Upper lobe of right lung (tissue), 1 donor: ENCODE measurements at regions not wholly inside any gene's neighbourhood (a gene's known extent, or its start where the extent isn't known, plus 50 kb on each side); places are given as distances from the start of the nearest gene placed in this dataset.

Experiments used
- ATAC-seq: fragments of 200-7000 bp; cut with Tn5 transposase; one replicate; pipeline ENCODE4 v1.9.1; 2020; ENCODE audit warnings: mild to moderate bottlenecking, moderate library complexity
- DNase-seq: peaks from one replicate; pipeline ENCODE4 v3.0.0-alpha.2; 2020
- H3K27ac ChIP-seq: fragments of 200-600 bp; one replicate; pipeline ENCODE4 v1.8.0; 2022
- H3K27me3 ChIP-seq: fragments of 200-600 bp; one replicate; pipeline ENCODE4 v1.8.0; 2022; ENCODE audit warnings: mild to moderate bottlenecking
- H3K36me3 ChIP-seq: fragments of 200-600 bp; one replicate; pipeline ENCODE4 v1.8.0; 2022
- H3K4me1 ChIP-seq: fragments of 200-600 bp; one replicate; pipeline ENCODE4 v1.8.0; 2022
- H3K4me3 ChIP-seq: fragments of 200-600 bp; one replicate; pipeline ENCODE4 v1.8.0; 2022; ENCODE audit warnings: mild to moderate bottlenecking
- H3K9me3 ChIP-seq: fragments of 200-600 bp; one replicate; pipeline ENCODE4 v1.8.0; 2022
- CTCF ChIP-seq: fragments of 200-600 bp; IDR thresholded peaks from one replicate; pipeline ENCODE4 v1.8.0; 2022; ENCODE audit warnings: antibody characterized with exemption
- intact Hi-C: fragments of 100-400 bp; cut with DNase I; formaldehyde crosslinking; loops from one replicate; pipeline ENCODE4 v1.11.0; 2022
- donor health status: DM: no; HTN: yes; CAD: no; lungs with severe emphysema.

DNA sequence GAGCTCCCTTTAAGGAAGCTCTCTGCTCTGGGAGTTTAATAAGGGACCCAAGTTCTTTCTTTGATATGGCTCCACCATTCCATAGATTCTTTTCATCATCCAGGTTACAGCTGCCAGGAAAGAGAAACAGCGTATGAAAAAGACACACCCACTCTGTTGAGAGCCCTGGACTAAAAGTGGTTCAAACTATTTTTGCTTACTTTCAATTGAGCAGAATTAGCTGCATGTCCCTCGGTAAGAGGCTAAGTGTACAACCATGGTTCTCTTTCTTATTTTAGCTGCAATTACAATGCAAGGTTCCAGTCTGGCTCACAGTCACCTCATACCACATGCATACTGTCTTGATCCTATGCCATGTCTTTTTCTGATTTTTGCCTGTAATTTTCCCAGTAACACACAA, 1288.3 kb downstream of the NSUN3 start:
- TF ChIP-seq CTCF: no peak
- intact Hi-C loops: no loop called here
- Histone ChIP-seq H3K36me3 (no peaks in the 10 kb centered on the region), H3K9me3 (no peaks in the 10 kb centered on the region), H3K4me3 (no peak overlapping the region), H3K4me1 (no peaks in the 10 kb centered on the region), H3K27me3 (no peaks in the 10 kb centered on the region), H3K27ac (no peak overlapping the region)
- DNase-seq (no peak), ATAC-seq (peak; percentile 51)

- Histone ChIP-seq H3K27ac (no peak overlapping the region), H3K27me3 (no peaks in the 10 kb centered on the region), H3K36me3 (no peaks in the 10 kb centered on the region), H3K9me3 (no peaks in the 10 kb centered on the region), H3K4me3 (no peak overlapping the region), H3K4me1 (no peaks in the 10 kb centered on the region)
- intact Hi-C loops: no loop called here
- TF ChIP-seq CTCF: no peak
- DNase-seq (no peak), ATAC-seq (no peak)
Measured at GRCh38 chr3:95352471-95352870, 1289.6 kb downstream of the NSUN3 start.

DNA sequence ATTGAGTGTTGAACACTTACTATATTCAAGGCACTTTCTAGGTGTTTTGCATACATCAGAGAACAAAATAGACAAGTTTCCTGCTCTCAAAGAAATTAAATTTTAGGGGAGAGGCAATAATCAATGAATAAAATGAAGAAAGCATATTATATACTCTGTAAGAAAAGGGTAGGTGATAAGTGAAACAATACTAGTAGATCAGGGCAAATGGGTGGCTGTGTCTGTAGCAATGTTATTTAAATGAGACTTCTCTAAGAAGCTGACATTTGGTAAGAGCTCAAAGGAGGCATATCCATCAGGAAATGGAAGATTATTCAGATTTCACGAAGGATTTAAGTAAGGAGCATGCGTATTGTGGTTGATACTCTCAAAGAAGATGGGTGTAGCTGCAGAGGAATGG, 1291.6 kb downstream of the NSUN3 start:
- Histone ChIP-seq H3K4me3 (no peak overlapping the region), H3K4me1 (no peaks in the 10 kb centered on the region), H3K36me3 (no peaks in the 10 kb centered on the region), H3K27ac (no peak overlapping the region), H3K9me3 (no peaks in the 10 kb centered on the region), H3K27me3 (no peaks in the 10 kb centered on the region)
- TF ChIP-seq CTCF: no peak
- DNase-seq (no peak), ATAC-seq (no peak)
- intact Hi-C loops: no loop called here

- no peak for TF ChIP-seq CTCF
- H3K9me3 ChIP-seq: no peaks in the 10 kb centered on the region
- H3K36me3 ChIP-seq: no peaks in the 10 kb centered on the region
- H3K4me3 ChIP-seq: no peak overlapping the region
- intact Hi-C loops: no loop called here
- no peaks in the 10 kb centered on the region for H3K27me3 ChIP-seq
- H3K4me1 ChIP-seq: no peaks in the 10 kb centered on the region
- ATAC-seq: no peak
- no peak for DNase-seq
- H3K27ac ChIP-seq: no peak overlapping the region
Measured at GRCh38 chr3:95356764-95357501, 1294.1 kb downstream of the NSUN3 start.

DNA sequence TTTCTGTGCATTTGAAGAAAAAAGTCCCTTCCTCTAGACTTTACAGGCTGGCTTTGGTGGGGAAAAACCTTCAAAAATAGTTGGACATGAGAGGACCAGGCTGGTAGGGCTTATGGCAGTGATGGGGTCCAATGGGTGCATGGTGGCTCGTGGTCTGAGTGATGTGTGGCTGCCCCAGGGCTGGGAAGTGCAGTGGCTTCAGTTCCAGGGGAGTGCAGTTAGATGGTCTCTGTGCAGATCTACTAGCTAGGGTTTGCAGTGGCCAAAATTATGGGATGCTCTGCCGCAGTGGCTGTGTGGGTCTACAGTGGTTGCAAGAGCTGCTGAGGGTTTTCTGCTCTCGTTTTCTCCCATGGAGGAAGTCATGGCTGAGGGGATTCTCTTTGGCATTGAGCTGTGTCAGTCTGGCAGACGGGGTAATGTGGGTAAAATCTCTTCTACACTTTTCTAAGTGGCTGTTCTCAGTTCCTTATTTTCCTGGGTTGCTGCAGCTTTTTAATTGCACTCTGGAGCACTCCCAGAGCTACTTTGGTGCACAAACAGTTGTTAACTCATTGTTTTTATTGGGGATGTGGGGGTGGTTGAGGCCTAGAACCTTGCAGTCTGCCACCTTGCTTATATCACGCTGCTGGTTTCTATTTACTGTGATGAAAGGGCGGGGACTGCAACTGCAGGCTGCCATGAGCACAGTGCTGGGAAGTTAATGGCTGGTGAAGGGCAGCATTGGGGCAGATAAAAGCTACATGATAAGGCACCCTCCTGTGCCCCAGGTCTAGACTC, 1324.6 kb downstream of the NSUN3 start:
- Histone ChIP-seq H3K36me3 (no peaks in the 10 kb centered on the region), H3K4me1 (no peaks in the 10 kb centered on the region), H3K27me3 (no peaks in the 10 kb centered on the region), H3K4me3 (no peak overlapping the region), H3K27ac (no peak overlapping the region), H3K9me3 (no peaks in the 10 kb centered on the region)
- no peak for TF ChIP-seq CTCF
- no peak for DNase-seq
- intact Hi-C loops: no loop called here
- ATAC-seq: no peak
